ENCODE measurements at regions not wholly inside any gene's neighbourhood (a gene's known extent, or its start where the extent isn't known, plus 50 kb on each side); places are given as distances from the start of the nearest gene placed in this dataset.

DNA sequence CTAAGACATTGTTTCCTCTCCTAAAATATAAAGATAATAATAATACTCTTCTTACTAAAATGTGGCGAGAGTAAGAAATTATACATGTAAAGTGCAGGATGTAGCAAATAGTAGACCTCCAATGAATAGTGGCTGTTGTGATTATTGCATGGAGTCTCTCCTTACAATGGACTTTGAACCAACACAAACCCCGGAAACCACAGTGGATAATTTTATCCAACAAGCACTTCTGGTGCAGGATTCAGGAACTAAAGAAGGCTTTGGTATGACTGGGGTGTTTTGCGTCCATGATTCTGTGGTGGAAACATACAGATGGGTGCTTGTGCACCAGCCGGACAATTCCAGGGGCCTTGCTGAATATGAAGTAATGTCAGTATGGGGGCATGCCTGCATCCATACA is 146.4 kb upstream of the UBASH3B start:
- Histone ChIP-seq H3K27ac (no peak overlapping the region), H3K4me3 (no peak overlapping the region)
- TF ChIP-seq, protein P1, sequence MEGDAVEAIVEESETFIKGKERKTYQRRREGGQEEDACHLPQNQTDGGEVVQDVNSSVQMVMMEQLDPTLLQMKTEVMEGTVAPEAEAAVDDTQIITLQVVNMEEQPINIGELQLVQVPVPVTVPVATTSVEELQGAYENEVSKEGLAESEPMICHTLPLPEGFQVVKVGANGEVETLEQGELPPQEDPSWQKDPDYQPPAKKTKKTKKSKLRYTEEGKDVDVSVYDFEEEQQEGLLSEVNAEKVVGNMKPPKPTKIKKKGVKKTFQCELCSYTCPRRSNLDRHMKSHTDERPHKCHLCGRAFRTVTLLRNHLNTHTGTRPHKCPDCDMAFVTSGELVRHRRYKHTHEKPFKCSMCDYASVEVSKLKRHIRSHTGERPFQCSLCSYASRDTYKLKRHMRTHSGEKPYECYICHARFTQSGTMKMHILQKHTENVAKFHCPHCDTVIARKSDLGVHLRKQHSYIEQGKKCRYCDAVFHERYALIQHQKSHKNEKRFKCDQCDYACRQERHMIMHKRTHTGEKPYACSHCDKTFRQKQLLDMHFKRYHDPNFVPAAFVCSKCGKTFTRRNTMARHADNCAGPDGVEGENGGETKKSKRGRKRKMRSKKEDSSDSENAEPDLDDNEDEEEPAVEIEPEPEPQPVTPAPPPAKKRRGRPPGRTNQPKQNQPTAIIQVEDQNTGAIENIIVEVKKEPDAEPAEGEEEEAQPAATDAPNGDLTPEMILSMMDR (IDR thresholded peaks at IDR 0.05): no peak
- DNase-seq (ENCODE audit: low spot score): no peak

- Histone ChIP-seq H3K27ac (peak overlapping the region; percentile 33 to 65), H3K4me3 (no peak overlapping the region)
- TF ChIP-seq, protein P1 (IDR thresholded peaks at IDR 0.05): peak; percentile 80
- DNase-seq (ENCODE audit: low spot score): peak; percentile 91
These were observed 150.1 kb upstream of the UBASH3B start for GRCh38 chr11:122505304-122506006.

DNA sequence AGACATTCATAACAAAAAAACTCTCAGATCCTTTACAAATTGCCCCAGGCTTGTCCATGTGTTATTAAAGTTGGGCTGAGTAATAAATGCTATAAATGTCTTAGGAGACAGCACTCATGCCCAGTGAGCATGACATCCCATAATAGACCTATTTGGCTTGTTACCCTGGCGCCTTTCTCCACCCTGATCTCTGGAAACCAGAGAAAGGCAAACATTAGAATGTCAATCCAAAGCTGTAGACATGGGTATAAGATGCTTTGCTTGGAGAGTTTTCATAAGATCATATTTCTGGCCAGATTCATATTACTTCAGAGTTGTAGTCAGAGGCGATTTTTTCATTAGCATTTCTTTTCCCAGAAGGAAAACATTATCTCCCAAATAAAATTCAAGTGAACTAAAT is 161.3 kb upstream of the UBASH3B start:
- TF ChIP-seq, protein P1 (IDR thresholded peaks at IDR 0.05): no peak
- DNase-seq (ENCODE audit: low spot score): no peak
- H3K4me3 ChIP-seq: no peak overlapping the region
- peak overlapping the region; percentile 63 to 80 for H3K27ac ChIP-seq

DNA sequence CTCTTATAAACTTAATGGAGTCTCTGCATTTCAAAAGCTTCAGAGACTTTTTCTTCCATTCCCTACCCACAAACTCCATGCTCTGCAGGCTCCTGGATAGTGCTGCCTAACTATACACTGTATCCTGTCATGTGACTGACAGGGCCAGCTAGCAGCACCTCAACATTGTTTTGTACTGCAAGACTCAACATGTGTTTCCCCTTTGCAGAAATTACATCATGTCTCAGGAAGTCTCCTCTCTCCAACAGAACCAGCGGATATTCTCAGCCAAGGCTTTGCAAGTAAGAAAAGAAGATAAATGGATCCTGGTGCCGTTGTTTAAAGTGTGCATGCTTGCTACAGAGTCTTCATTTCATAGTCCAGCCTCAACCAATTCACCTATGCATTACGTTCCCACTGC is 164.0 kb upstream of the UBASH3B start:
- TF ChIP-seq, protein P1 (IDR thresholded peaks at IDR 0.05): no peak
- H3K27ac ChIP-seq: no peak overlapping the region
- no peak overlapping the region for H3K4me3 ChIP-seq
- DNase-seq (ENCODE audit: low spot score): no peak

- TF ChIP-seq, protein P1 (IDR thresholded peaks at IDR 0.05): no peak
- DNase-seq (ENCODE audit: low spot score): no peak
- Histone ChIP-seq H3K4me3 (no peak overlapping the region), H3K27ac (no peak overlapping the region)
These were observed 166.4 kb upstream of the UBASH3B start for GRCh38 chr11:122488892-122489706.

- Histone ChIP-seq H3K27ac (no peak overlapping the region), H3K4me3 (no peak overlapping the region)
These were observed 167.9 kb upstream of the UBASH3B start for GRCh38 chr11:122487669-122488068.

More at GRCh38 chr11:122487669-122488068, 167.9 kb upstream of the UBASH3B start:
- no peak for DNase-seq (ENCODE audit: low spot score)
- TF ChIP-seq, protein P1 (IDR thresholded peaks at IDR 0.05): no peak
